OCI-LY1 (cell line): ENCODE measurements at regions not wholly inside any gene's neighbourhood (a gene's known extent, or its start where the extent isn't known, plus 50 kb on each side); places are given as distances from the start of the nearest gene placed in this dataset.

ENCODE experiments used
- CTCF ChIP-seq: fragments of 200-600 bp; sonication (generic), shearing (Covaris generic); IDR thresholded peaks from 2 replicates; pipeline ENCODE4 v1.5.1; 2017; ENCODE audit warnings: mild to moderate bottlenecking, antibody characterized with exemption, low read length, moderate library complexity, mixed read lengths
- EZH2 ChIP-seq: fragments of 200-600 bp; sonication (generic), shearing (Covaris generic); IDR thresholded peaks from 2 replicates; pipeline ENCODE4 v1.8.0; 2017; ENCODE audit warnings: borderline replicate concordance, mixed run types, mild to moderate bottlenecking, antibody characterized with exemption, low read length, moderate library complexity, mixed read lengths

- no peak for TF ChIP-seq CTCF
- no peak for TF ChIP-seq EZH2
These were observed 200.0 kb upstream of the IER5L start for GRCh38 chr9:129377931-129378661.
